Mesodermal cell (in vitro differentiated cells): ENCODE measurements at regions not wholly inside any gene's neighbourhood (a gene's known extent, or its start where the extent isn't known, plus 50 kb on each side); places are given as distances from the start of the nearest gene placed in this dataset.
"Not testable (repeated sequence)": the region's sequence is repeated elsewhere in the genome, so short reads cannot be mapped to it uniquely, and the experiment has no call there.

Source experiments
- H3K27ac ChIP-seq: 2 replicates; pipeline ENCODE4 v1.7.0; 2013; ENCODE audit warnings: mild to moderate bottlenecking, low read depth, low read length, moderate library complexity; ENCODE audit not compliant: severe bottlenecking
- H3K36me3 ChIP-seq: 2 replicates; pipeline ENCODE4 v1.7.1; 2013; ENCODE audit warnings: mild to moderate bottlenecking, low read length, moderate library complexity; ENCODE audit not compliant: control insufficient read depth, insufficient read depth
- H3K4me1 ChIP-seq: one replicate; pipeline ENCODE4 v1.7.1; 2013; ENCODE audit warnings: mild to moderate bottlenecking, low read length; ENCODE audit not compliant: insufficient read depth, control insufficient read depth, poor library complexity, severe bottlenecking
- H3K4me3 ChIP-seq: 2 replicates; pipeline ENCODE4 v1.7.0; 2013; ENCODE audit warnings: low read length, control low read depth, mild to moderate bottlenecking; ENCODE audit not compliant: insufficient read depth, poor library complexity, severe bottlenecking; ENCODE audit errors: extremely low read depth
- H3K9me3 ChIP-seq: 2 replicates; pipeline ENCODE4 v1.7.1; 2013; ENCODE audit warnings: mild to moderate bottlenecking, low read length, moderate library complexity; ENCODE audit not compliant: control insufficient read depth
- WGBS, 2 experiments: methylation state at CpG; one replicate each; pipeline ENCODE4 v1.1.5; 2013; ENCODE audit warnings: missing lambda C conversion rate in 2 of 2; ENCODE audit not compliant: insufficient coverage in 2 of 2; 5-methylcytosine and 5-hydroxymethylcytosine counted together

DNA sequence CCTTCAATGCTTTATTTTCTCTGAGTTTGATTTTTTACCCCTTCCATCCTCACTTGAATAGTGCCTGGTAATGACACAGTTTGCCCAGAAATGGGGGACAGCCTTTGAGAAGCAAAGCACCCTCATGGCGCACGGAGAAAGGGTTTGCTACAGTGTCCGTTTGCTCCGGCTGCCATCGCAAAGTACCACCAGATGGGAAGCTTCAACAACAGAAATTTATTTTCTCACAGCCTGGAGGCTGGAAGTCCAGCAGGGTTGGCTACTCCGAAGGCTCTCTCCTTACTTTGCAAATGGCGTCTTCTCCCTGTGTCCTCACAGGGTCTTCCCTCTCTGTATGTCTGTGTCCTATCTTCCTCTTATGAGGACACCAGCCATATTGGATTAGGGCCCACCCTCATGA lies 327.7 kb upstream of the KAZN start:
- Histone ChIP-seq H3K4me1 (no peaks in the 10 kb centered on the region), H3K9me3 (no peaks in the 10 kb centered on the region), H3K36me3 (no peaks in the 10 kb centered on the region), H3K4me3 (no peak overlapping the region), H3K27ac (no peak overlapping the region)
- WGBS, 2 experiments = 89 to 93% methylated on average over 5 to 7 of the region's 7 CpGs

DNA sequence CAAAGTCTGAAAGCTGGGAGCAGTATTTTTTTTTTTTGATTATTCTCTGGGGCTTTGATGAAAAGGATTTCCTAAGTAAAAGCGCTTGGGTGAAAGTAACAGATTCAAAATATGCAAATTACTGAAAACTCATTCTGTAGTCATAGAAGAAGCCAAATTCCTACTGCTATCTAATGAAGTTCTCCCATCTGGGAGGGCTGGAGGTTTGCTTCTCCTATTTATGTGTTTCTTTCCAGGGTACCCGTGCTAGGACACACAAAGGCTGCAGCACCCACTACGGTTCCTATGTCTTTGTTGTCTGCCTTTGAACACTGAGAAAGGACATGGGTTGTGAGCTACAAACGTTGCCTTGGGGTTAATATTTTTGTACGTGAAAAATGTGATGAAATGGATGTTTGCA lies 324.7 kb upstream of the KAZN start:
- 83 to 95% methylated on average over 2 of the region's 5 CpGs for WGBS, 2 experiments
- Histone ChIP-seq H3K36me3 (no peaks in the 10 kb centered on the region), H3K4me3 (no peak overlapping the region), H3K9me3 (no peaks in the 10 kb centered on the region), H3K4me1 (no peaks in the 10 kb centered on the region), H3K27ac (no peak overlapping the region)

DNA sequence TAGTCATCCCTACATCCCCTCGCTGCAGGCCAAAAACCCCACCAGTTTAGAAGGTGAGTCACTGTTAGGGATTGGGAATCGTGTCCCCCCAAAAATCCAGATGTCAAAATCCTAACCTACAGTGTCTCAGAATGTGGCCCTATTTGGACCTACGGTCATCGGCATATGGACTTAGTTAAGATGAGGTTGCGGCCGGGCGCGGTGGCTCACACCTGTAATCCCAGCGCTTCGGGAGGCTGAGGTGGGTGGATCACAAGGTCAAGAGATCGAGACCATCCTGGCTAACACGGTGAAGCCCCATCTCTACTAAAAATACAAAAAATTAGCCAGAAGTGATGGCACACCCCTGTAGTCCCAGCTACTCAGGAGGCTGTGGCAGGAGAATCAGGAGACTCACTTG lies 318.6 kb upstream of the KAZN start:
- 87 to 100% methylated on average over 2 to 10 of the region's 12 CpGs for WGBS, 2 experiments
- H3K4me1 ChIP-seq = peaks cover 19% of the 10 kb centered on the region
- H3K9me3 ChIP-seq, H3K4me3 ChIP-seq, H3K27ac ChIP-seq, H3K36me3 ChIP-seq: not testable (repeated sequence)

DNA sequence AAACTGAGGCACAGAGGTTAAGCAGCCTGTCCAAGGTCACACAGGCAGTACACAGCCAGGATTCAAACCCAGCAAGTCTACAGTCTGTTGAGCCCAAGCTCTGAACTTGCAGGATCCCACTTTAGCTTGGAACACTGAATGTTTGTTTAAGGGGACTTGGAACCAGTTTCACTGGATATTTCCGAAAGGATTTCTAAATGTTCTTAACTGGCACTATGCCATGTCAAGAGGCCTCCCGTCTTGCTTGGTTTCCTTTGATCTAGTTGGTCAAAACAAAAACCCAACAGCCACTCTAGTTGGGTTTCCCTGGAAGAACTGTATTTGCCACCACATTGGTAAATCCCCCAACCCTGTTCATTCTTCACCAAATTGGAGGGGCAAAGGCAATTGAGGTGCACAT lies 317.6 kb upstream of the KAZN start:
- no peaks in the 10 kb centered on the region for H3K36me3 ChIP-seq
- H3K4me1 ChIP-seq = peaks cover 19% of the 10 kb centered on the region
- H3K27ac ChIP-seq = no peak overlapping the region
- WGBS, 2 experiments = 92 to 100% methylated on average over 1 to 2 of the region's 2 CpGs
- no peak overlapping the region for H3K4me3 ChIP-seq
- no peaks in the 10 kb centered on the region for H3K9me3 ChIP-seq

- 100% methylated on average over 1 of the region's 1 CpG; no CpG with 5 or more reads in 1 of the 2 experiments for WGBS, 2 experiments
Observed at GRCh38 chr1:14281412-14281811, 317.1 kb upstream of the KAZN start.

DNA sequence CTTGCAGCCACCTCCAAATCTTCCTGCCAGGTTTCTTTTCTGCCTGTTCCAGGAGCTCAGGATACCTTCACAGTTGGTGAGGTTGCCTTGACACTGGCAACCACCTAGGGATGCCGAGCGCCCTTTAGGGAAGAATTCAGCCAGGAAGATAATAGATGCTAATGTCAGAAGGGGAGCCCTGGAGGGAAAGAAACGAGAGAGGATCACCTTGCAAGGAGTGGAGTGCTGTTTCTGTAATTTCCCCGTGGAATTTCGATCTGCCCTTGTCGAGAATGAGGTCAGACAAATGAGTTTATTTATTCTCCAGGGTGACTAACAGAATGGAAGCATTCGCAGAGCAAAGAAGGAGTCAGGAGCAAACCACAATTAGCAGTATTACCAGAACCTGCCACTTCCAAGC lies 315.8 kb upstream of the KAZN start:
- Histone ChIP-seq H3K9me3 (no peaks in the 10 kb centered on the region), H3K4me3 (no peak overlapping the region), H3K36me3 (no peaks in the 10 kb centered on the region), H3K27ac (no peak overlapping the region), H3K4me1 (peaks cover 19% of the 10 kb centered on the region)
- WGBS, 2 experiments = 24 to 32% methylated on average over 7 of the region's 7 CpGs

More at GRCh38 chr1:14281412-14281811, 317.1 kb upstream of the KAZN start:
- Histone ChIP-seq H3K36me3 (no peaks in the 10 kb centered on the region), H3K4me3 (no peak overlapping the region), H3K4me1 (peaks cover 19% of the 10 kb centered on the region), H3K27ac (no peak overlapping the region), H3K9me3 (no peaks in the 10 kb centered on the region)

DNA sequence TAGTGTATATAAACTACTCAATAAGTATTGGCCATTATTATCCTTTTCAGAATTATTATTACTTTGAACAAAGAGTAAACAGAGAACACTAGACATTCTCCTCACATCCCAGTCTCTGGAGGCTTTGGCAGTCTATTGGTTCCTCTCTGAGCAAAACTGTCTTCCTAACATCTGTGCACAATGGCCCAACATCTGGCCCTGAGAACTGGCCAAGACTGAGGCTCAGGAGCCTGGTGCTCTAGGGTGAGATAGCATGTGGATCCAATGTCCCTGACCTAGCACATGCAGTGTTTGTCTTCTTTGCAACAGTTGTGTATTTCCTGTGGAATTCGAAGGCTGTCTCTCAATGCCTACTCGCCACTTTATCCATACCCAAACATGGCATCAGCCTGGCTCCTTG lies 313.2 kb upstream of the KAZN start:
- Histone ChIP-seq H3K27ac (no peak overlapping the region), H3K9me3 (no peaks in the 10 kb centered on the region), H3K4me3 (no peak overlapping the region), H3K4me1 (peaks cover 19% of the 10 kb centered on the region), H3K36me3 (no peaks in the 10 kb centered on the region)
- 83 to 92% methylated on average over 2 of the region's 2 CpGs for WGBS, 2 experiments

GRCh38 chr1:14291182-14291581 lies 307.3 kb upstream of the KAZN start:
- not testable (repeated sequence) for H3K27ac ChIP-seq, H3K4me3 ChIP-seq, H3K4me1 ChIP-seq, H3K36me3 ChIP-seq, H3K9me3 ChIP-seq
- WGBS, 2 experiments = 47 to 59% methylated on average over 5 to 6 of the region's 6 CpGs

DNA sequence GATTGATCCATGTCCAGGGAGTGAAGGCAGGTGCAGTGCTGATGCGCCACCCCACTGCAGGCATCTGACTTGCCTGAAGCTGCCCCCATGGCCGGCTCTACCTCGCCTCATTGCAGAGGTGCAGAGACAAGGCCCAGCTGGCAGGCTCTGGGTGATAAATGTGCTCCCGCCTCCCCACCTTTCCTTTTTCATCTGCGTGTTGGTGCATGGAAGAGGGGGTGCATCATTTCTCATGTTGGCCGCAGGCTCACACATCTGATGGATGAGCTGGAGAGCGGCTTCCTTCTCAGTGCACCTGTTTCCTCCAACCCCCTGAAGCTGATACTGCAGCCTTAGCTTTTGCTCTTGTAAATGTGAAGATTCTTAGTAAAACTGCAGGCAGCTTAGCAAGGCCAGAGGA lies 306.0 kb upstream of the KAZN start:
- 82 to 90% methylated on average over 2 to 3 of the region's 7 CpGs for WGBS, 2 experiments
- no peaks in the 10 kb centered on the region for H3K9me3 ChIP-seq
- no peak overlapping the region for H3K27ac ChIP-seq
- H3K4me1 ChIP-seq = no peaks in the 10 kb centered on the region
- no peak overlapping the region for H3K4me3 ChIP-seq
- H3K36me3 ChIP-seq = no peaks in the 10 kb centered on the region

DNA sequence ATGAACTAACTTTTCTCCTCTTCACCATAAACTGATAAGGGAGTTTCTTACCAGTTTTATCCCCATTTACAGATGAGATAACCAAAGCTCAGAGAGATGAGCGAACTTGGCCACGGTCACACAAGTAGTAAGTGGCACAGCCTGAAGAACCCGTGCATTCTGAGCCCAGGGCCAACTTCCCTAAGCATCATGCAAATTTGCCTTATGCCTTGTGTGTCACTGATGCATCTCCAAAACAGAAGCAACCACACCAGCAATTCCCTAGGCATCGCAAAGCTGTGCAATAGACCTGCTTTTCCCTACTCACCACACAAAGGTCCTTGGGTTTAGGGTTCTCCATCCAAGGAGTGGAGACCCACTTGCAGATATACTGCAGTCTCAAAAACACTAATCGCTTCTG lies 304.5 kb upstream of the KAZN start:
- Histone ChIP-seq H3K36me3 (no peaks in the 10 kb centered on the region), H3K27ac (no peak overlapping the region), H3K9me3 (no peaks in the 10 kb centered on the region), H3K4me3 (no peak overlapping the region), H3K4me1 (no peaks in the 10 kb centered on the region)
- 87 to 93% methylated on average over 5 of the region's 5 CpGs for WGBS, 2 experiments

DNA sequence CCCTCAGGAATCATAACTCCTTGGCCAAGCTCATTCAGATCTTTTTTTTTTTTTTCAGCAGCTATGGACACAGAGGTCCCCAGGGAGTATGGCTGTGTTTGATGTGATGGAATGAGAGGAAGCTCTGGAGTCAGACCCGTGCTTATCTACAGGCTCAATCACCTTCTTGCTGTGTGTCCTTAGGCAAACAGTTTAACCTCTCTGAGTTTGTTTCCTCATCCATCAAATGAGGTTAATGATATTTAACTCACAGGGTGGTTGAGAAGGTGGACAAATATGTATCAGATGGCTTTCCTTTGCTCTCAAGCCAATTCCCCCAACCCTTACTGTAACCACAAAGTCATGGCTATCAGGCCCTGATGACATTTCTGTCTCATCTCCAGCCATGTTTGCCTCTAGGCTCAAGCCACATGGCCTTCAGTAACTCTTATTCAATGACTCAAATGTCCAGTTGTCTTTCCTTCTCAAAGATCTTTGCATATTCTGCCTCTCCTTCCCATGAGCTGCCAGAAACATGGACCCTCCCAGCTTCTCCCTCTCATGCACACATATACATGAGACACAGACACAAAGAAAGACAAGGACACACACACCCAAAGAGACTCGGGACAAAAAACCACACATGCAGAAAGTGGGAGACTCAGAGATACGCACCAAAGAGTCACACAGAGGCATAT lies 303.5 kb upstream of the KAZN start:
- Histone ChIP-seq H3K4me3 (no peak overlapping the region), H3K9me3 (no peaks in the 10 kb centered on the region), H3K36me3 (no peaks in the 10 kb centered on the region), H3K4me1 (no peaks in the 10 kb centered on the region), H3K27ac (no peak overlapping the region)
- WGBS, 2 experiments = 90% methylated on average over 3 of the region's 3 CpGs; no CpG with 5 or more reads in 1 of the 2 experiments
